Fibroblast of pulmonary artery (primary cell): ENCODE measurements at regions not wholly inside any gene's neighbourhood (a gene's known extent, or its start where the extent isn't known, plus 50 kb on each side); places are given as distances from the start of the nearest gene placed in this dataset.
A peak's percentile ranks its signal among the peaks of the same experiment; 100 is the strongest.

Source experiments
- DNase-seq: peaks from one replicate; pipeline ENCODE4 v3.0.0-alpha.2; 2010; ENCODE audit warnings: low read depth
- H3K4me3 ChIP-seq: replicated peaks from 2 replicates; pipeline ENCODE4 v1.5.1; 2011; ENCODE audit warnings: low read depth, mild to moderate bottlenecking, control low read depth, low read length, moderate library complexity
- TF ChIP-seq, protein P1 (sequence below): IDR thresholded peaks from 2 replicates; pipeline ENCODE4 v1.5.1; 2011; ENCODE audit warnings: mild to moderate bottlenecking, control low read depth, low read length, inconsistent platforms; ENCODE audit errors: missing control alignments

DNA sequence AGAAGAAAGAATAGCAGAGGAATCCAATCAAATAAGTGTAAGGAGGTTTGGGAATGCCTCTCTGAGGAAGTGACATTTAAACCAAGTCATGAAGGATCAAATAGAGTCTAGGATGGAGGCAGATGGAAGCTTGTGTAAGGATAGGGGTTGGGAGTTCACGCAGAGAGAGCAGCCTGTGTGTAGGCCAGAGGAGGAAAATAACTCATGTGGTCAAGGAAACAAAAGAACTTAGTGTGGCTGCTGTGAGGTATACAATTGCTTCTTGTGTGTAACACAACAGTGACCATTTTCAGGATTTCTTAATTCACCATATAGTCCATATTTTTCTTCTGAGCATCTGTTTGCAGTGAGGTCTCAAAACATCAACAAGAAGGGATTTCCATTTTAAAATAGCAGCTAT, 77.6 kb upstream of the PACRGL start:
- no peak overlapping the region for H3K4me3 ChIP-seq
- TF ChIP-seq, protein P1, sequence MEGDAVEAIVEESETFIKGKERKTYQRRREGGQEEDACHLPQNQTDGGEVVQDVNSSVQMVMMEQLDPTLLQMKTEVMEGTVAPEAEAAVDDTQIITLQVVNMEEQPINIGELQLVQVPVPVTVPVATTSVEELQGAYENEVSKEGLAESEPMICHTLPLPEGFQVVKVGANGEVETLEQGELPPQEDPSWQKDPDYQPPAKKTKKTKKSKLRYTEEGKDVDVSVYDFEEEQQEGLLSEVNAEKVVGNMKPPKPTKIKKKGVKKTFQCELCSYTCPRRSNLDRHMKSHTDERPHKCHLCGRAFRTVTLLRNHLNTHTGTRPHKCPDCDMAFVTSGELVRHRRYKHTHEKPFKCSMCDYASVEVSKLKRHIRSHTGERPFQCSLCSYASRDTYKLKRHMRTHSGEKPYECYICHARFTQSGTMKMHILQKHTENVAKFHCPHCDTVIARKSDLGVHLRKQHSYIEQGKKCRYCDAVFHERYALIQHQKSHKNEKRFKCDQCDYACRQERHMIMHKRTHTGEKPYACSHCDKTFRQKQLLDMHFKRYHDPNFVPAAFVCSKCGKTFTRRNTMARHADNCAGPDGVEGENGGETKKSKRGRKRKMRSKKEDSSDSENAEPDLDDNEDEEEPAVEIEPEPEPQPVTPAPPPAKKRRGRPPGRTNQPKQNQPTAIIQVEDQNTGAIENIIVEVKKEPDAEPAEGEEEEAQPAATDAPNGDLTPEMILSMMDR, result no peak
- DNase-seq, result no peak

DNA sequence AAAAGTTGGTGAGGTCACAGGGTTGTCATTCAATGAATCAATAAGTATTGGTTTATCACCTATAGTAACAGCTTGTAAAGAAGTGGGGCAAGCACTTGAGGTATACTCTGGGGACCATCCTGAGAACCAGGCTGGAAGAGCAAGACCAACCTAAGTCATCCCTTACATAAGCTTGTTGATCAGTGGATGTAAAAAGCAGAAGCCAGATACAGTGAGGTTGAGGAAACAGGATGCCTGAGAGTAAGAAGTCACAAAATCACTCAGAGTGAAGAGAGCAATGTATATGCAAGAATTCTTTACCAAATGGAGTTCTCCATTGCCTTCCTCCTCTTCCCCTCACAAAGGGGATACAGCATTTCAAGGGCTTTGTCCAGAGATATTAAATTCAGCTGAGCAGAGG, 76.3 kb upstream of the PACRGL start:
- H3K4me3 ChIP-seq, result no peak overlapping the region
- no peak for DNase-seq
- TF ChIP-seq, protein P1, result no peak

GRCh38 chr4:20624793-20625374, 75.4 kb upstream of the PACRGL start:
- TF ChIP-seq, protein P1, result no peak
- H3K4me3 ChIP-seq, result no peak overlapping the region
- DNase-seq, result peak; percentile 57

GRCh38 chr4:20625426-20625825, 74.8 kb upstream of the PACRGL start:
- TF ChIP-seq, protein P1, result no peak
- no peak for DNase-seq
- no peak overlapping the region for H3K4me3 ChIP-seq

DNA sequence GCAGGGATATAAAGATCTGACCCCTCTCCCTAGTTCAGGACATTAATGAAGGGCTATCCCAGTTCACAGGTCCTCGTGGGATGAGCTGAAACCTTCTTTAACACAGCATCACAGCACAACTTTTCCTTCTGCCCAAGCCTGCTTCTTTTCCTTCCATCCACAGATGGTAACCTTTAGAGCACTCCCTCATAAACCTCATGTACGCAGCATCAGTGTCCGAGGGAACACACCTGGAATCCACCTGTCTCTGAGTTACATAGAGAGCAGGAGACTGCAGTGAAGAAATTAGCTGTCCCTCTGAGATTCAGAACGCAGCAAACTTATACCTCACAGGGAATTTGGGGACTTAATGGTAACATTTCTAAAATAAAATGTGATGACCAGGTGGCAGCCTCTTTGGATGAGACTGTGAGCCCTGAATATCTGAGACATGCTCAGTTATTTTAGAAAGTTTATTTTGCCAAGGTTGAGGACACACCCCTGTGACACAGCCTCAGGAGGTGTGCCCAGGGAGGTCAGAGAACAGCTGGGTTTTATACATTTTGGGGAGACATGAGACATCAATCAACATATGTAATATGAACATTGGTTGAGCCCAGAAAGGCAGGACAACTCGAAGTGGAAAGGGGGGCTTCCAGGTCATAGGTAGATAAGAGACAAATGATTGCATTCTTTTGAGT, 73.8 kb upstream of the PACRGL start:
- DNase-seq, result no peak

DNA sequence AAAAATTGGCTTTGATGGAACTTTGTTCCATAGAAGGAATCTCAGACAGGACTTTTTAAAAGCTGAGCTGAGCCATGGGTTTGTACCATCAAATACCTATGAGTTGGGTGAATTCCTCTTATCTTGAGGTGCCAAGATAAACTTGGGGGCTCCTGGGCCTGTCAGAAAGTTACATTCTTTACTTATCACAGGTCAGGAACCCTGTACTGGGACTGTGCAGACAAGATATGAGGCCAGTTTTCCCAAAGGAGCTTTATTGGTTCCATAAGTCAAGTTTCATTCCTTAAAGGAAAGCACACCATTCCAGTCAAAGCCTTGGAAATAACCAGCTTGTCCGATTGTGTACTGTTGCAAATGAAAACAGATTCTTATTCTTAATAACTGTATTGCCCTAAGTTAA, 72.4 kb upstream of the PACRGL start:
- TF ChIP-seq, protein P1, result no peak
- no peak overlapping the region for H3K4me3 ChIP-seq
- no peak for DNase-seq

More for the DNA sequence above, 73.8 kb upstream of the PACRGL start:
- TF ChIP-seq, protein P1, result no peak
- H3K4me3 ChIP-seq, result no peak overlapping the region
